Esophagus muscularis mucosa (tissue), 3 donors: ENCODE measurements at regions not wholly inside any gene's neighbourhood (a gene's known extent, or its start where the extent isn't known, plus 50 kb on each side); places are given as distances from the start of the nearest gene placed in this dataset.

Source experiments
- CTCF ChIP-seq, 3 experiments: fragments of 200-600 bp in 2 of 3; fragments of 450-650 bp in 1 of 3; sonication (generic) in 2 of 3; IDR thresholded peaks; one replicate each; pipeline ENCODE4 v1.5.1; 2017 to 2019; ENCODE audit warnings: antibody characterized with exemption in 3 of 3, mild to moderate bottlenecking in 2 of 3, moderate library complexity in 1 of 3
- POLR2A ChIP-seq: fragments of 450-650 bp; IDR thresholded peaks from one replicate; pipeline ENCODE4 v1.6.1; 2017; ENCODE audit warnings: antibody characterized with exemption, moderate library complexity, mild to moderate bottlenecking, low read depth
- POLR2AphosphoS5 ChIP-seq, 2 donors: sonication (generic); formaldehyde crosslinking; IDR thresholded peaks; one replicate each; pipeline ENCODE4 v1.6.1; 2017; ENCODE audit warnings: antibody characterized with exemption in 2 of 2

- TF ChIP-seq CTCF (IDR thresholded peaks at IDR 0.05) (no peak), POLR2AphosphoS5 (IDR thresholded peaks at IDR 0.05) (no peak), POLR2A (no peak)
These were observed 353.5 kb downstream of the SMOC2 start for GRCh38 chr6:168794491-168794890.
